ENCODE measurements at regions not wholly inside any gene's neighbourhood (a gene's known extent, or its start where the extent isn't known, plus 50 kb on each side); places are given as distances from the start of the nearest gene placed in this dataset.
A peak's percentile ranks its signal among the peaks of the same experiment; 100 is the strongest.

- no peak for DNase-seq (ENCODE audit: low read depth)
Observed at GRCh38 chr7:46163246-46163645, 242.2 kb upstream of the IGFBP3 start.

- DNase-seq (ENCODE audit: low read depth) = no peak
Observed at GRCh38 chr7:46162609-46163008, 241.5 kb upstream of the IGFBP3 start.

- no peak for DNase-seq (ENCODE audit: low read depth)
Observed at GRCh38 chr7:46160861-46161260, 239.8 kb upstream of the IGFBP3 start.

- DNase-seq (ENCODE audit: low read depth) = no peak
Observed at GRCh38 chr7:46157931-46158330, 236.9 kb upstream of the IGFBP3 start.

- DNase-seq (ENCODE audit: low read depth) = peak; percentile 20
Observed at GRCh38 chr7:46157404-46157803, 236.3 kb upstream of the IGFBP3 start.

- no peak for DNase-seq (ENCODE audit: low read depth)
Observed at GRCh38 chr7:46156853-46157252, 235.8 kb upstream of the IGFBP3 start.

GRCh38 chr7:46156086-46156485, 235.0 kb upstream of the IGFBP3 start:
- no peak for DNase-seq (ENCODE audit: low read depth)

- DNase-seq (ENCODE audit: low read depth) = no peak
Observed at GRCh38 chr7:46155367-46155766, 234.3 kb upstream of the IGFBP3 start.

- no peak for DNase-seq (ENCODE audit: low read depth)
Observed at GRCh38 chr7:46153951-46154787, 233.1 kb upstream of the IGFBP3 start.

- DNase-seq (ENCODE audit: low read depth) = no peak
Observed at GRCh38 chr7:46153583-46153950, 232.5 kb upstream of the IGFBP3 start.

- DNase-seq (ENCODE audit: low read depth) = no peak
Observed at GRCh38 chr7:46152696-46153095, 231.6 kb upstream of the IGFBP3 start.

- no peak for DNase-seq (ENCODE audit: low read depth)
Observed at GRCh38 chr7:46150721-46151120, 229.6 kb upstream of the IGFBP3 start.

- no peak for DNase-seq (ENCODE audit: low read depth)
Observed at GRCh38 chr7:46150202-46150601, 229.1 kb upstream of the IGFBP3 start.

- no peak for DNase-seq (ENCODE audit: low read depth)
Observed at GRCh38 chr7:46147871-46148270, 226.8 kb upstream of the IGFBP3 start.

- DNase-seq (ENCODE audit: low read depth) = no peak
Observed at GRCh38 chr7:46146454-46147255, 225.6 kb upstream of the IGFBP3 start.

GRCh38 chr7:46145412-46145811, 224.3 kb upstream of the IGFBP3 start:
- peak; percentile 83 for DNase-seq (ENCODE audit: low read depth)

GRCh38 chr7:46143949-46144917, 223.2 kb upstream of the IGFBP3 start:
- no peak for DNase-seq (ENCODE audit: low read depth)

GRCh38 chr7:46143421-46143820, 222.3 kb upstream of the IGFBP3 start:
- DNase-seq (ENCODE audit: low read depth) = no peak

GRCh38 chr7:46139079-46139478, 218.0 kb upstream of the IGFBP3 start:
- DNase-seq (ENCODE audit: low read depth) = no peak

- DNase-seq (ENCODE audit: low read depth) = no peak
Observed at GRCh38 chr7:46137725-46138124, 216.7 kb upstream of the IGFBP3 start.

- DNase-seq (ENCODE audit: low read depth) = no peak
Observed at GRCh38 chr7:46135557-46135956, 214.5 kb upstream of the IGFBP3 start.

- DNase-seq (ENCODE audit: low read depth) = no peak
Observed at GRCh38 chr7:46134795-46135194, 213.7 kb upstream of the IGFBP3 start.

Measured in fibroblast of the conjunctiva (primary cell).